ENCODE measurements at regions not wholly inside any gene's neighbourhood (a gene's known extent, or its start where the extent isn't known, plus 50 kb on each side); places are given as distances from the start of the nearest gene placed in this dataset.

DNA sequence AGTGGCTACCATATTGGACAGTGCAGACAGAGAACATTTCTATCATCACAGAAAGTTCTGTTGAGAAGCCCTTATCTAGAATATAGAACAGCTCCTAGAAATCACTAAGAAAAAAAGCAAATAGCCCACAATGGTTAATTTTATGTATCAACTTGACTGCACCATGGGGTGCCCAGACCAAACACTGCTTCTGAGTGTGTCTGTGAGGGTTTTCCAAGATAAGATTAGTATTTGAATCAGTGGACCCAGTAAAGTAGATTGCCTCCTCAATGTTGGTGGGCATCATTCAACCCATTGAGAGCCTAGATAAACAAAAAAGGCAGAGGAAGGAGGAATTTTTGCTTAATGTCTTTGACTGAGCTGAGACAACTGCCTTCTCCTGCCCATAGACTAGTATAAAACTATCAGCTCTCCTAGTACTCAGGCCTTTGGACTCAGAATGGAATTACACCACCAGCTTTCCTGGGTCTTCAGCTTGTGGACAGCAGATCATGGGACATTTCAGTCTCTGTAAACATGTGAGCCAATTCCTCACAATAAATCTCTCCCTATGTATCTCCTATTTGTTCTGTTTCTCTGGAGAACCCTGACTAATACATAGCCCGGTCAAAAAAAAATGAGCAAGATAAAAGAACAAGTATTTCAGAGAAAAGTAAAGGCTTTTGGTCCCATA lies 55.9 kb upstream of the OXTR start:
- ChIA-PET POLR2A (no interaction called here), CTCF (no interaction called here)
- Mint-ChIP-seq H3K27ac (no peak overlapping the region), H3K4me3 (no peak overlapping the region), H3K4me1 (no peaks in the 10 kb centered on the region), H3K36me3 (peaks cover 2% of the 10 kb centered on the region; the same call in 1 of the 2 replicates), H3K9me3 (peaks cover 12% of the 10 kb centered on the region), H3K27me3 (ENCODE audit: low read depth) (no peaks in the 10 kb centered on the region)
- no peak for DNase-seq (ENCODE audit: low spot score)
- TF ChIP-seq ZNF317 (CRISPR knock-in tag; IDR thresholded peaks at IDR 0.05; ENCODE audit: borderline replicate concordance, low read depth) (no peak), JUN (CRISPR knock-in tag; IDR thresholded peaks at IDR 0.05) (no peak), SOX15 (CRISPR knock-in tag; IDR thresholded peaks at IDR 0.05) (no peak), ZNF121 (CRISPR knock-in tag; IDR thresholded peaks at IDR 0.05) (no peak)
- TF ChIP-seq, protein P1, sequence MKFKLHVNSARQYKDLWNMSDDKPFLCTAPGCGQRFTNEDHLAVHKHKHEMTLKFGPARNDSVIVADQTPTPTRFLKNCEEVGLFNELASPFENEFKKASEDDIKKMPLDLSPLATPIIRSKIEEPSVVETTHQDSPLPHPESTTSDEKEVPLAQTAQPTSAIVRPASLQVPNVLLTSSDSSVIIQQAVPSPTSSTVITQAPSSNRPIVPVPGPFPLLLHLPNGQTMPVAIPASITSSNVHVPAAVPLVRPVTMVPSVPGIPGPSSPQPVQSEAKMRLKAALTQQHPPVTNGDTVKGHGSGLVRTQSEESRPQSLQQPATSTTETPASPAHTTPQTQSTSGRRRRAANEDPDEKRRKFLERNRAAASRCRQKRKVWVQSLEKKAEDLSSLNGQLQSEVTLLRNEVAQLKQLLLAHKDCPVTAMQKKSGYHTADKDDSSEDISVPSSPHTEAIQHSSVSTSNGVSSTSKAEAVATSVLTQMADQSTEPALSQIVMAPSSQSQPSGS (CRISPR knock-in tag; IDR thresholded peaks at IDR 0.05; ENCODE audit: borderline replicate concordance, low read depth), result no peak
- ATAC-seq, result no peak

DNA sequence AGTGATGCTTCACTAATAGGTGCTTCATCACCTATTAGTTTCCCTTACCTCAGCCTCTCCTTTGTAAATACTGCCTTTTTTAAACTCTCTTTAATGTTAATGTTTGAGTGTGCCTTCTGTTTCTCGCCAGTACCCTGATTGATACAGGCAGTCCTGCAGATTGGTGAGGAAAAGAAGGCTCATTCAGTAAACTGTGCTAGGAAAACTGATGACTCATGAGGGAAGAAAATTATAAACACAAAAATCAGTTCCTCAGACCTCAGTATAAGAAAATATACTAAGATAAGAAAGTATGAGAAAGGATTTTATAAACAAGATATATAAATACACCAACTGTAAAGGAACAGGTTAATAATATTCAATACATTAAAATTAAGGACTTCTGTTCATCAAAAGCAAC lies 54.8 kb upstream of the OXTR start:
- no peak overlapping the region for H3K27ac Mint-ChIP-seq
- H3K9me3 Mint-ChIP-seq, result peaks cover 23% of the 10 kb centered on the region
- CTCF ChIA-PET, result interaction anchor here (2.7 kb wide), 1 partner anchor 55 kb away, joined by 8 read pairs; the partner anchor contains the start of gene OXTR
- POLR2A ChIA-PET, result no interaction called here
- peaks cover 12% of the 10 kb centered on the region for H3K36me3 Mint-ChIP-seq
- H3K4me1 Mint-ChIP-seq, result no peaks in the 10 kb centered on the region
- no peak overlapping the region for H3K4me3 Mint-ChIP-seq
- peaks cover 4% of the 10 kb centered on the region; the same call in 1 of the 2 replicates for H3K27me3 Mint-ChIP-seq (ENCODE audit: low read depth)
- ATAC-seq, result no peak
- DNase-seq (ENCODE audit: low spot score), result no peak
- TF ChIP-seq ESRRA (CRISPR knock-in tag; IDR thresholded peaks at IDR 0.05; ENCODE audit: borderline replicate concordance) (no peak), FOXP1 (CRISPR knock-in tag; IDR thresholded peaks at IDR 0.05; ENCODE audit: borderline replicate concordance) (no peak), TEAD4 (CRISPR knock-in tag; IDR thresholded peaks at IDR 0.05) (no peak), HMGA2 (CRISPR knock-in tag; IDR thresholded peaks at IDR 0.05) (no peak), CREB1 (CRISPR knock-in tag; IDR thresholded peaks at IDR 0.05) (no peak), JAZF1 (CRISPR knock-in tag; IDR thresholded peaks at IDR 0.05) (no peak)
- TF ChIP-seq, protein P2, sequence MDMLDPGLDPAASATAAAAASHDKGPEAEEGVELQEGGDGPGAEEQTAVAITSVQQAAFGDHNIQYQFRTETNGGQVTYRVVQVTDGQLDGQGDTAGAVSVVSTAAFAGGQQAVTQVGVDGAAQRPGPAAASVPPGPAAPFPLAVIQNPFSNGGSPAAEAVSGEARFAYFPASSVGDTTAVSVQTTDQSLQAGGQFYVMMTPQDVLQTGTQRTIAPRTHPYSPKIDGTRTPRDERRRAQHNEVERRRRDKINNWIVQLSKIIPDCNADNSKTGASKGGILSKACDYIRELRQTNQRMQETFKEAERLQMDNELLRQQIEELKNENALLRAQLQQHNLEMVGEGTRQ (CRISPR knock-in tag; IDR thresholded peaks at IDR 0.05), result no peak
- TF ChIP-seq, protein P3, sequence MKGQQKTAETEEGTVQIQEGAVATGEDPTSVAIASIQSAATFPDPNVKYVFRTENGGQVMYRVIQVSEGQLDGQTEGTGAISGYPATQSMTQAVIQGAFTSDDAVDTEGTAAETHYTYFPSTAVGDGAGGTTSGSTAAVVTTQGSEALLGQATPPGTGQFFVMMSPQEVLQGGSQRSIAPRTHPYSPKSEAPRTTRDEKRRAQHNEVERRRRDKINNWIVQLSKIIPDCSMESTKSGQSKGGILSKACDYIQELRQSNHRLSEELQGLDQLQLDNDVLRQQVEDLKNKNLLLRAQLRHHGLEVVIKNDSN (CRISPR knock-in tag; IDR thresholded peaks at IDR 0.05), result no peak
- TF ChIP-seq, protein P4, sequence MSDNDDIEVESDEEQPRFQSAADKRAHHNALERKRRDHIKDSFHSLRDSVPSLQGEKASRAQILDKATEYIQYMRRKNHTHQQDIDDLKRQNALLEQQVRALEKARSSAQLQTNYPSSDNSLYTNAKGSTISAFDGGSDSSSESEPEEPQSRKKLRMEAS (CRISPR knock-in tag; IDR thresholded peaks at IDR 0.05), result no peak
- TF ChIP-seq, protein P5, sequence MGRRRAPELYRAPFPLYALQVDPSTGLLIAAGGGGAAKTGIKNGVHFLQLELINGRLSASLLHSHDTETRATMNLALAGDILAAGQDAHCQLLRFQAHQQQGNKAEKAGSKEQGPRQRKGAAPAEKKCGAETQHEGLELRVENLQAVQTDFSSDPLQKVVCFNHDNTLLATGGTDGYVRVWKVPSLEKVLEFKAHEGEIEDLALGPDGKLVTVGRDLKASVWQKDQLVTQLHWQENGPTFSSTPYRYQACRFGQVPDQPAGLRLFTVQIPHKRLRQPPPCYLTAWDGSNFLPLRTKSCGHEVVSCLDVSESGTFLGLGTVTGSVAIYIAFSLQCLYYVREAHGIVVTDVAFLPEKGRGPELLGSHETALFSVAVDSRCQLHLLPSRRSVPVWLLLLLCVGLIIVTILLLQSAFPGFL (CRISPR knock-in tag; IDR thresholded peaks at IDR 0.05; ENCODE audit: borderline replicate concordance), result no peak
- TF ChIP-seq, protein P6, sequence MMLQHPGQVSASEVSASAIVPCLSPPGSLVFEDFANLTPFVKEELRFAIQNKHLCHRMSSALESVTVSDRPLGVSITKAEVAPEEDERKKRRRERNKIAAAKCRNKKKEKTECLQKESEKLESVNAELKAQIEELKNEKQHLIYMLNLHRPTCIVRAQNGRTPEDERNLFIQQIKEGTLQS (CRISPR knock-in tag; conservative IDR thresholded peaks at IDR 0.05), result no peak

DNA sequence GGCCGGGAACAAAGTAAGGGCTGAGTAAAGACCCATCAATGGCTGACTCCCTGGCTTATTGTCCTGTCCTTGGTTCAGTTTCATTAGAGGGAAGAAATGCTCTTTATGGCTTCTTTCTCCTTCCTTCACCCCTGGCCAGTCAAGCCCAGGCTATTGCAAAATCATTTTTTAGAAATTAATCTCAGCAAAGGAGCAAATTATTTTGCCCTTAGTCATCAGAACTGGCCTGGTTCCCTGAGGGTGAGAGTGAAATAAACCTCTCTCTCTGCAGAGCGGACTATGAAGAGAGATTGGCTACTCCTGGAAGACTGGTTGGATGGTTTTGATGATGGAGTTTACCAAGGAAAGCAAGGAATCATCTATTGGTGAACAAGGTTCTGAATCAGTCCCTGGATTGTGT lies 52.7 kb upstream of the OXTR start:
- POLR2A ChIA-PET, result no interaction called here

More for the DNA sequence above, 52.7 kb upstream of the OXTR start:
- DNase-seq (ENCODE audit: low spot score) (no peak), ATAC-seq (no peak)
- no peak for TF ChIP-seq FOXK1 (CRISPR knock-in tag; IDR thresholded peaks at IDR 0.05)
- H3K4me3 Mint-ChIP-seq, result no peak overlapping the region
- no peaks in the 10 kb centered on the region for H3K4me1 Mint-ChIP-seq
- H3K27ac Mint-ChIP-seq, result no peak overlapping the region
- CTCF ChIA-PET, result interaction anchor here (2.7 kb wide), 1 partner anchor 53 kb away, joined by 8 read pairs; the partner anchor contains the start of gene OXTR
- peaks cover 41% of the 10 kb centered on the region for H3K9me3 Mint-ChIP-seq
- peaks cover 25% of the 10 kb centered on the region for H3K36me3 Mint-ChIP-seq
- peaks cover 13% of the 10 kb centered on the region for H3K27me3 Mint-ChIP-seq (ENCODE audit: low read depth)

All from WTC11 (cell line).